Tibial nerve (tissue), 4 donors: ENCODE measurements at regions not wholly inside any gene's neighbourhood (a gene's known extent, or its start where the extent isn't known, plus 50 kb on each side); places are given as distances from the start of the nearest gene placed in this dataset.

Source experiments
- CTCF ChIP-seq, 5 experiments: fragments of 200-600 bp in 3 of 5; fragments of 450-650 bp in 2 of 5; sonication (generic) in 3 of 5; IDR thresholded peaks; one replicate each; pipeline ENCODE4 v1.5.1; 2016 to 2019; ENCODE audit warnings: antibody characterized with exemption in 5 of 5, mild to moderate bottlenecking in 3 of 5, moderate library complexity in 2 of 5
- EP300 ChIP-seq, 2 donors: sonication (generic); formaldehyde crosslinking; IDR thresholded peaks; one replicate each; pipeline ENCODE4 v1.6.1; 2017; ENCODE audit warnings: antibody characterized with exemption in 2 of 2, mild to moderate bottlenecking in 1 of 2
- POLR2A ChIP-seq, 2 donors: fragments of 450-650 bp; IDR thresholded peaks; one replicate each; pipeline ENCODE4 v1.6.1; 2017; ENCODE audit warnings: antibody characterized with exemption in 2 of 2, mild to moderate bottlenecking in 2 of 2, moderate library complexity in 2 of 2

GRCh38 chr4:117334451-117335188 lies 249.2 kb upstream of the TRAM1L1 start:
- TF ChIP-seq CTCF (IDR thresholded peaks at IDR 0.05) (no peak), POLR2A (IDR thresholded peaks at IDR 0.05) (no peak), EP300 (IDR thresholded peaks at IDR 0.05) (no peak)
